ENCODE measurements at regions not wholly inside any gene's neighbourhood (a gene's known extent, or its start where the extent isn't known, plus 50 kb on each side); places are given as distances from the start of the nearest gene placed in this dataset.

- DNase-seq = no peak
Observed at GRCh38 chr7:106339513-106340246, 54.9 kb upstream of the NAMPT start.

GRCh38 chr7:106337754-106338153 lies 53.0 kb upstream of the NAMPT start:
- no peak for DNase-seq

DNA sequence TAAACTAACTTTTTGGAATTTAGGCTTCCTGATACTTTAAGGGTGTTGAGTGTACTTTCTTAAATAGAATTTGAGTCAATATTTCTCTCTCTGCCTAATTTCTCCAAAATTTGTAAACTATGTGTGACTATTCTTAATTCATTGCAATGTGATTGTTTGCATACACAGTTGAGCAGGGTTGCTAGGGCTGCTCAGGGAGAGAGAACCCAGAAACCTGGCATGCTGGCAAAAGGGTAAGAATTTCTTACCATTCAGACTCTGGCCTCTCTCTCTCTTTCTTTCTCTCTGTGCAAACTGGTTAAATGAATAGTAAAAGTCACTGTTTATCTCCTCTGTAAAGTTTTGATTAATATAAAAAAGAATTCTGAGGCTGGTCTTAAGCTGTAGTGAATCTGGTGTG lies 51.0 kb upstream of the NAMPT start:
- DNase-seq = no peak
